Fibroblast of pulmonary artery (primary cell): ENCODE measurements at regions not wholly inside any gene's neighbourhood (a gene's known extent, or its start where the extent isn't known, plus 50 kb on each side); places are given as distances from the start of the nearest gene placed in this dataset.
A peak's percentile ranks its signal among the peaks of the same experiment; 100 is the strongest.

Source experiments
- DNase-seq: peaks from one replicate; pipeline ENCODE4 v3.0.0-alpha.2; 2010; ENCODE audit warnings: low read depth
- H3K4me3 ChIP-seq: replicated peaks from 2 replicates; pipeline ENCODE4 v1.5.1; 2011; ENCODE audit warnings: low read depth, mild to moderate bottlenecking, control low read depth, low read length, moderate library complexity
- TF ChIP-seq, protein P1 (sequence below): IDR thresholded peaks from 2 replicates; pipeline ENCODE4 v1.5.1; 2011; ENCODE audit warnings: mild to moderate bottlenecking, control low read depth, low read length, inconsistent platforms; ENCODE audit errors: missing control alignments

DNA sequence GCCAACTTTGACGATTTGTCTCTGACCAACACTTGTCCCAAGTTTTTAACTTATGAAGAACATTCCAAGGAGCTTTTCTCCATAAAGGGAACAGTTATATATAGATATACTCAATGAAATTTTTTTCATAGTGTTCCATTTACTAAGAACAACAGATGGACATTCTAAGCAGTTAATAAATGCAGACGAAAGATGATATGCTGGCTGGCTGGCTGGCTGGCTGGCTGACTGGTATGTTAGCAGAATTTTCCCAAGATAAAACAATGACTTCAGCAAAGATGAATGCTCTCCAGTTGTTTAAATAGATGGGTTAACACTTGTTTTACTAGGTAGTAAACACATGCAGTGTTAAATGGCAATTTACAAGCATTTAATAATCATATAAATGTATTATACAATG lies 62.2 kb downstream of the SPANXN3 start:
- no peak overlapping the region for H3K4me3 ChIP-seq
- DNase-seq, result peak; percentile 28
- TF ChIP-seq, protein P1, sequence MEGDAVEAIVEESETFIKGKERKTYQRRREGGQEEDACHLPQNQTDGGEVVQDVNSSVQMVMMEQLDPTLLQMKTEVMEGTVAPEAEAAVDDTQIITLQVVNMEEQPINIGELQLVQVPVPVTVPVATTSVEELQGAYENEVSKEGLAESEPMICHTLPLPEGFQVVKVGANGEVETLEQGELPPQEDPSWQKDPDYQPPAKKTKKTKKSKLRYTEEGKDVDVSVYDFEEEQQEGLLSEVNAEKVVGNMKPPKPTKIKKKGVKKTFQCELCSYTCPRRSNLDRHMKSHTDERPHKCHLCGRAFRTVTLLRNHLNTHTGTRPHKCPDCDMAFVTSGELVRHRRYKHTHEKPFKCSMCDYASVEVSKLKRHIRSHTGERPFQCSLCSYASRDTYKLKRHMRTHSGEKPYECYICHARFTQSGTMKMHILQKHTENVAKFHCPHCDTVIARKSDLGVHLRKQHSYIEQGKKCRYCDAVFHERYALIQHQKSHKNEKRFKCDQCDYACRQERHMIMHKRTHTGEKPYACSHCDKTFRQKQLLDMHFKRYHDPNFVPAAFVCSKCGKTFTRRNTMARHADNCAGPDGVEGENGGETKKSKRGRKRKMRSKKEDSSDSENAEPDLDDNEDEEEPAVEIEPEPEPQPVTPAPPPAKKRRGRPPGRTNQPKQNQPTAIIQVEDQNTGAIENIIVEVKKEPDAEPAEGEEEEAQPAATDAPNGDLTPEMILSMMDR, result no peak

DNA sequence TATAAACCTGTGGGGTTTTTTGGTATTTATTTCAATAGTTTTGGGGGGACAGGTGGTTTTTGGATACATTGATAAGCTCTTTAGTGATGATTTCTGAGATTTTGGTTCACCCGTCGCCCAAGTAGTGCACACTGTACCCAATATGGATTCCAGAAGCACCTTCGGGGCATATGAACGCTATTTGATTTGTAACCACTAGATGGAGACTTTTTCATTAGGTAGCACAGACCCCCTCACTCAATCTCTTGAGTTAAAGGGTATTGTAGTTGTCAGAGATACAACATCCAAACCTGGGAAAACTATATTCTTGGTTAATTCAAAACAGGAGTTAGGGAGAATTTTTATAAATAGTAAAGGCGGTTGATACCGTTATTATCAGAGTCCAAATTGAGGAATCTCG lies 79.8 kb downstream of the SPANXN3 start:
- H3K4me3 ChIP-seq, result no peak overlapping the region
- TF ChIP-seq, protein P1, result peak; percentile 39
- peak; percentile 49 for DNase-seq

DNA sequence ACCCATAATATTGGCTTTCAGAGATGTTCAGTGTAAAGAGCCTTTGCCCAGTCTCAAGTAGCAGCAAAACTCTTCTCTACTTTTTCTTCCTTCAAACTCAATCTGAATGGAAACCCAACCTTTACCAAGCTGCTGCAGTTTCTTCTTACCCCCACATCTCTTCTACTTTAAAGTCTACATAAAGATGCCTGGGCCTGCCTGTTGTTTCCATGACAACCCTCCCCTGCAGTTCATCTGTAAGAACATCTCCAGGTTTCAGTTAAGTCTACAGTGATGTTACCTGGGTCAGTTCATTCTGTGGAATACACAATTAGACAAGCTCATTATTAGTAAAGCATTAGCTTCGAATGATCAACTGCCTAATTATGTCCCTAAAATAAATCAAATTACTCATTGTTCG lies 81.4 kb downstream of the SPANXN3 start:
- TF ChIP-seq, protein P1, result no peak
- H3K4me3 ChIP-seq, result no peak overlapping the region
- no peak for DNase-seq

DNA sequence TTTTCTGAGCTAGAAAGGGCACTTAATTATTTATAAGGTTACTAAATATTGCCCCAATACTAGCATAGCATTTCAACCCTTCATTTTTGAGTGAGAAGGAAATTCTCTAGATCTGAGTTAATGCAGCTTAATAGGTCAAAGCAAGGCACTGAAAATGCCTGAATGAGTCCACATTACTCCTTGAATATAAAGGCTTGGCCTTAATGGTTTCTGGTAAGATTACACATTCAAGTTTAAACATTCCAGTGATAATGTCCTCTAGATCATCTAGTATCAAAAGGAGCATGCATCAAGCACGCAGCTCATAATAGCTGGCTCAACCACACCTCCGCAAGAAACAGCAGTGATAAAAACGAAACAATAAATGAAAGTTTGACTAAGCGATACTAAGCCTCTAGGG lies 87.5 kb downstream of the SPANXN3 start:
- DNase-seq, result no peak
- TF ChIP-seq, protein P1, result no peak
- H3K4me3 ChIP-seq, result no peak overlapping the region

DNA sequence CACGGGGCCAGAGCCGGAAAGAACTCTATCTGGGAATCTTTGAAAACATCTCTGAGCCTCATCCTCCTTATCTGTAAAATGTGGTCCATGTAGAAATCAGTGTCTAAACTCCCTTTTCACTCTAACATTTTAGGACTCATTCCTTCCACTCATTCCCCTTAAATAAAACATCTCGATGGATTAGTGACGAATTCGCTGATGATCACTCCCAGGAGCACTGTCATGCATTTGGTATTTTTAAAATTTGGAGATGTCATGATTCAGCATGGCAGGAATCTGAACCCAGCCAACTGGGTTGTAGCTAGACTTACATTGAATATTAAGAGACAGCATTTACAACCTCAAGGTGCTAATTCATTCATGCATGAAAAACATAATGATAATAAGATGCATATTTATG lies 88.1 kb downstream of the SPANXN3 start:
- no peak overlapping the region for H3K4me3 ChIP-seq
- TF ChIP-seq, protein P1, result no peak
- DNase-seq, result peak; percentile 32

DNA sequence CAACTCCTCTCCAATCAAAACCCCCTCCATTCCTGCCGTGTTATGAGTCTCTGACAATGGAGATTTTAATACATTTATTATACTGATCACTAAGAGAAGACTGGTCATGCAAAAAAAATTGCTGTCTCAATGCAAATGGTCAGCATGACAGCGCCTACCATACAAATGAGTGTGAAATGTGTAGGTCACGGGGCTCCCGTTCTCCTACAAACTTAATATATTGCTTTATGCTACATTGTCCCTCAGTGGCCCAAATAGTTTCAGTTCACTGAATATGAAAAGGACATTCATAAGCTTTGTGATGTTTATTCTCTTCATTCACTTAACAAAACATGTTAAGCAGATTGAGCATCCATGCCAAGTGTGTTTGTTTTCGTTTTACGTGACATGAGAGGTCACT lies 116.1 kb downstream of the SPANXN3 start:
- TF ChIP-seq, protein P1, result no peak
- no peak for DNase-seq
- H3K4me3 ChIP-seq, result no peak overlapping the region

DNA sequence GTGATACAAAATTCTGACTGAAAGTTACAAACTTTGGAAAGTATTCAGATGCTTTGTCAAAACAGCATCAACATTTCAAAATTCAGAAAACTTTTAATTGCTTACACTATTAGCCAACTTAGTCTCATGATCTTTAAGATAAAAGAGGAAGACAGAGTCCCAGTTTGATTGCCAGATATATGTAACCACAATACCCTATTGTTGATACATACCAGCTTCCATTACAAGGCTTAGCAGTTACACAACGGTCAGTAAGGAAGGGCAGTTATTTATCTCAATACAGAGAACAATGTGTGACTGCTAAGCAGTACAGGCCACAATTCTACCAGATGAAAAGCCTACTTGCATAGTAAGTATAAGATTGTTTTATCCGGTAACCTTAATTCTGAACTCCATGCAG lies 138.4 kb downstream of the SPANXN3 start:
- peak; percentile 7 for DNase-seq
- TF ChIP-seq, protein P1, result no peak
- no peak overlapping the region for H3K4me3 ChIP-seq
